HL-60 (cell line): ENCODE measurements at regions not wholly inside any gene's neighbourhood (a gene's known extent, or its start where the extent isn't known, plus 50 kb on each side); places are given as distances from the start of the nearest gene placed in this dataset.

Experiments
- GABPA ChIP-seq: IDR thresholded peaks from 2 replicates; pipeline ENCODE4 v1.6.1; 2012; ENCODE audit warnings: low read depth
- POLR2AphosphoS5 ChIP-seq: IDR thresholded peaks from 2 replicates; pipeline ENCODE4 v1.6.1; 2012; ENCODE audit warnings: low read depth
- TF ChIP-seq, protein P1 (sequence below): IDR thresholded peaks from one replicate; pipeline ENCODE4 v1.5.1; 2011; ENCODE audit warnings: low read length, control low read depth, inconsistent platforms; ENCODE audit not compliant: insufficient read depth
- TF ChIP-seq, protein P2 (sequence below): IDR thresholded peaks from 2 replicates; pipeline ENCODE4 v1.6.1; 2012; ENCODE audit warnings: low read depth; ENCODE audit not compliant: insufficient replicate concordance

DNA sequence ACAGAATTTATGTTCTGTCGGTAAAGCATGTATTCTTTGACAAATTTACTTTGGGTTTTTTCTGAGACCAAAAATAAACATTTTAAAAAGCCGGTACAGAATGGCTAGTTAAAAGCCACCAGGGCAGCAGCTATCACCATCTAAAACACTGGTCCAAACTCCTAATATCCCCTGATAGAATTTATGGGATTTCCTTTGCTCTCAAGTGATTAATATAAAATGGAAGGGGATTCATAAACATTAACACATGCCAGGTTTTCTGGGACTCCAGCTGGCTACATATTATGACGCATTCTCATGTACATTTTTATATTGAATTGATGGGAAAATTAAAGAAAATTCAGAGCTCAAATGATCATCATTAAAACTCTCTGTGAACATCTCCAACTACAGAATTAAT is 640.8 kb downstream of the C12orf50 start:
- TF ChIP-seq GABPA (no peak), POLR2AphosphoS5 (no peak)
- TF ChIP-seq, protein P1, sequence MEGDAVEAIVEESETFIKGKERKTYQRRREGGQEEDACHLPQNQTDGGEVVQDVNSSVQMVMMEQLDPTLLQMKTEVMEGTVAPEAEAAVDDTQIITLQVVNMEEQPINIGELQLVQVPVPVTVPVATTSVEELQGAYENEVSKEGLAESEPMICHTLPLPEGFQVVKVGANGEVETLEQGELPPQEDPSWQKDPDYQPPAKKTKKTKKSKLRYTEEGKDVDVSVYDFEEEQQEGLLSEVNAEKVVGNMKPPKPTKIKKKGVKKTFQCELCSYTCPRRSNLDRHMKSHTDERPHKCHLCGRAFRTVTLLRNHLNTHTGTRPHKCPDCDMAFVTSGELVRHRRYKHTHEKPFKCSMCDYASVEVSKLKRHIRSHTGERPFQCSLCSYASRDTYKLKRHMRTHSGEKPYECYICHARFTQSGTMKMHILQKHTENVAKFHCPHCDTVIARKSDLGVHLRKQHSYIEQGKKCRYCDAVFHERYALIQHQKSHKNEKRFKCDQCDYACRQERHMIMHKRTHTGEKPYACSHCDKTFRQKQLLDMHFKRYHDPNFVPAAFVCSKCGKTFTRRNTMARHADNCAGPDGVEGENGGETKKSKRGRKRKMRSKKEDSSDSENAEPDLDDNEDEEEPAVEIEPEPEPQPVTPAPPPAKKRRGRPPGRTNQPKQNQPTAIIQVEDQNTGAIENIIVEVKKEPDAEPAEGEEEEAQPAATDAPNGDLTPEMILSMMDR, result no peak
- TF ChIP-seq, protein P2, sequence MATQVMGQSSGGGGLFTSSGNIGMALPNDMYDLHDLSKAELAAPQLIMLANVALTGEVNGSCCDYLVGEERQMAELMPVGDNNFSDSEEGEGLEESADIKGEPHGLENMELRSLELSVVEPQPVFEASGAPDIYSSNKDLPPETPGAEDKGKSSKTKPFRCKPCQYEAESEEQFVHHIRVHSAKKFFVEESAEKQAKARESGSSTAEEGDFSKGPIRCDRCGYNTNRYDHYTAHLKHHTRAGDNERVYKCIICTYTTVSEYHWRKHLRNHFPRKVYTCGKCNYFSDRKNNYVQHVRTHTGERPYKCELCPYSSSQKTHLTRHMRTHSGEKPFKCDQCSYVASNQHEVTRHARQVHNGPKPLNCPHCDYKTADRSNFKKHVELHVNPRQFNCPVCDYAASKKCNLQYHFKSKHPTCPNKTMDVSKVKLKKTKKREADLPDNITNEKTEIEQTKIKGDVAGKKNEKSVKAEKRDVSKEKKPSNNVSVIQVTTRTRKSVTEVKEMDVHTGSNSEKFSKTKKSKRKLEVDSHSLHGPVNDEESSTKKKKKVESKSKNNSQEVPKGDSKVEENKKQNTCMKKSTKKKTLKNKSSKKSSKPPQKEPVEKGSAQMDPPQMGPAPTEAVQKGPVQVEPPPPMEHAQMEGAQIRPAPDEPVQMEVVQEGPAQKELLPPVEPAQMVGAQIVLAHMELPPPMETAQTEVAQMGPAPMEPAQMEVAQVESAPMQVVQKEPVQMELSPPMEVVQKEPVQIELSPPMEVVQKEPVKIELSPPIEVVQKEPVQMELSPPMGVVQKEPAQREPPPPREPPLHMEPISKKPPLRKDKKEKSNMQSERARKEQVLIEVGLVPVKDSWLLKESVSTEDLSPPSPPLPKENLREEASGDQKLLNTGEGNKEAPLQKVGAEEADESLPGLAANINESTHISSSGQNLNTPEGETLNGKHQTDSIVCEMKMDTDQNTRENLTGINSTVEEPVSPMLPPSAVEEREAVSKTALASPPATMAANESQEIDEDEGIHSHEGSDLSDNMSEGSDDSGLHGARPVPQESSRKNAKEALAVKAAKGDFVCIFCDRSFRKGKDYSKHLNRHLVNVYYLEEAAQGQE, result no peak
